WTC11 (cell line): ENCODE measurements at regions not wholly inside any gene's neighbourhood (a gene's known extent, or its start where the extent isn't known, plus 50 kb on each side); places are given as distances from the start of the nearest gene placed in this dataset.

Source experiments
- ATAC-seq: fragments of 200-7000 bp; cut with Tn5 transposase; 2 replicates; pipeline ENCODE4 v1.10.0; 2021; ENCODE audit warnings: mild to moderate bottlenecking, moderate library complexity
- CTCF ChIA-PET: fragments of 300-600 bp; sonication (Branson Sonifier 250); formaldehyde crosslinking; loops from one replicate; lab custom pipeline; 2021; ENCODE audit warnings: antibody characterized with exemption; lab: Charles Lee
- POLR2A ChIA-PET: fragments of 350-600 bp; sonication (Branson Sonifier 250); formaldehyde crosslinking; loops from one replicate; lab custom pipeline; 2021; ENCODE audit warnings: antibody characterized with exemption; lab: Charles Lee
- DNase-seq: peaks from one replicate; pipeline ENCODE4 v3.0.0; 2021; ENCODE audit warnings: low spot score
- H3K27ac Mint-ChIP-seq: 2 replicates; pipeline ENCODE4 v1.8.0; 2021; ENCODE audit warnings: mixed read lengths
- H3K27me3 Mint-ChIP-seq: 2 replicates; pipeline ENCODE4 v1.8.0; 2021; ENCODE audit warnings: low read depth, mild to moderate bottlenecking, moderate library complexity, mixed read lengths
- H3K36me3 Mint-ChIP-seq: 2 replicates; pipeline ENCODE4 v1.8.0; 2021; ENCODE audit warnings: mixed read lengths
- H3K4me1 Mint-ChIP-seq: 2 replicates; pipeline ENCODE4 v1.8.0; 2022; ENCODE audit warnings: mixed read lengths
- H3K4me3 Mint-ChIP-seq: 2 replicates; pipeline ENCODE4 v1.8.0; 2021; ENCODE audit warnings: mild to moderate bottlenecking, moderate library complexity, mixed read lengths
- H3K9me3 Mint-ChIP-seq: 2 replicates; pipeline ENCODE4 v1.8.0; 2021; ENCODE audit warnings: mixed read lengths
- CDX4 ChIP-seq: fragments of 250-450 bp; sonication (Bioruptor Pico); IDR thresholded peaks from 2 replicates; pipeline ENCODE4 v1.9.0; 2021; ENCODE audit warnings: moderate library complexity, mild to moderate bottlenecking, inconsistent platforms, borderline replicate concordance
- CTCF ChIP-seq: fragments of 200-600 bp; IDR thresholded peaks from 2 replicates; pipeline ENCODE4 v1.8.0; 2022; ENCODE audit warnings: antibody characterized with exemption
- EMX1 ChIP-seq: fragments of 250-450 bp; sonication (Bioruptor Pico); IDR thresholded peaks from 2 replicates; pipeline ENCODE4 v1.8.0; 2021; ENCODE audit warnings: mild to moderate bottlenecking
- FOXP1 ChIP-seq: sonication (generic); formaldehyde crosslinking; IDR thresholded peaks from 2 replicates; pipeline ENCODE4 v1.8.0; 2022; ENCODE audit warnings: missing genetic modification reagents, mild to moderate bottlenecking, moderate library complexity, borderline replicate concordance
- GTF2I ChIP-seq: fragments of 250-450 bp; sonication (Bioruptor Pico); conservative IDR thresholded peaks from 2 replicates; pipeline ENCODE4 v1.4.0; 2021; ENCODE audit warnings: mild to moderate bottlenecking
- KAT7 ChIP-seq: sonication (generic); formaldehyde crosslinking; IDR thresholded peaks from 2 replicates; pipeline ENCODE4 v1.8.1; 2023; ENCODE audit warnings: missing genetic modification reagents, mild to moderate bottlenecking, borderline replicate concordance
- MAX ChIP-seq: sonication (generic); formaldehyde crosslinking; IDR thresholded peaks from 2 replicates; pipeline ENCODE4 v1.8.0; 2022; ENCODE audit warnings: mild to moderate bottlenecking, missing genetic modification reagents
- NR1H2 ChIP-seq: sonication (generic); formaldehyde crosslinking; IDR thresholded peaks from 2 replicates; pipeline ENCODE4 v1.9.0; 2021; ENCODE audit warnings: mild to moderate bottlenecking, moderate library complexity, missing genetic modification reagents
- NR3C1 ChIP-seq: sonication (generic); formaldehyde crosslinking; conservative IDR thresholded peaks from 2 replicates; pipeline ENCODE4 v1.8.1; 2023; ENCODE audit warnings: low read depth, mild to moderate bottlenecking, missing genetic modification reagents
- TCF7 ChIP-seq: sonication (generic); formaldehyde crosslinking; IDR thresholded peaks from 2 replicates; pipeline ENCODE4 v1.8.0; 2022; ENCODE audit warnings: mild to moderate bottlenecking, low read depth, missing genetic modification reagents, moderate library complexity
- TP53 ChIP-seq: sonication (generic); formaldehyde crosslinking; IDR thresholded peaks from 2 replicates; pipeline ENCODE4 v1.8.1; 2023; ENCODE audit warnings: mild to moderate bottlenecking, missing genetic modification reagents
- ZNF138 ChIP-seq: sonication (generic); formaldehyde crosslinking; conservative IDR thresholded peaks from 2 replicates; pipeline ENCODE4 v1.8.1; 2022; ENCODE audit warnings: mild to moderate bottlenecking, moderate library complexity, missing genetic modification reagents
- TF ChIP-seq, protein P1 (sequence below): sonication (generic); formaldehyde crosslinking; IDR thresholded peaks from 2 replicates; pipeline ENCODE4 v1.8.1; 2023; ENCODE audit warnings: mild to moderate bottlenecking, missing genetic modification reagents, moderate library complexity
- TF ChIP-seq, protein P2 (sequence below): sonication (generic); formaldehyde crosslinking; IDR thresholded peaks from 2 replicates; pipeline ENCODE4 v1.8.1; 2023; ENCODE audit warnings: mild to moderate bottlenecking, missing genetic modification reagents, borderline replicate concordance
- TF ChIP-seq, protein P3 (sequence below): sonication (generic); formaldehyde crosslinking; IDR thresholded peaks from 2 replicates; pipeline ENCODE4 v1.8.0; 2023; ENCODE audit warnings: missing genetic modification reagents
- TF ChIP-seq, protein P4 (sequence below): fragments of 250-450 bp; sonication (Bioruptor Pico); IDR thresholded peaks from 2 replicates; pipeline ENCODE4 v1.9.0; 2021; ENCODE audit warnings: mild to moderate bottlenecking

DNA sequence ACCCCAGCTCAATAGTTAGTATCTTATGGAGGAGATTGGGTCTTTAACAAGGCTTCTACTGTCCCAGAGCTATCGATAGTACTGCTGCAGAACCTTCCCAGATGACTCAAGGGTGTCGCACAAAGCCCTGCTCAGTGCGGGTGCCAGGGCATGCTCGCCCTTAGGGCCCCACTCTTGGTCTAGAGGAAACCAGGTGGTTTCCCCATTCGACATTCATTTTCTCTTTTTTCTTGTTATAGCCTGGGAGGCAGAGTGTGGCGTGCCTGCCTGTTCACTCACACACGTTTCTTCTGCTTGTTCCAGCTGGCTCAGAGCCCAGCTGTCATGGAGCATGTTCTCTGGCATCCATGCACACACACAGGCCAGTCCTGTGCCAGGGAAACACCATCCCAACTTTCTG is 144.5 kb downstream of the SMIM20 start:
- ChIA-PET POLR2A (interaction anchor here (0.6 kb wide), 1 partner anchor 483 kb away, joined by 3 read pairs; no protein-coding TSS in a partner anchor), CTCF (interaction anchor here (1.5 to 2.2 kb wide), 3 partner anchors 11 to 352 kb away, joined by 5 to 10 read pairs (median 5); no protein-coding TSS in a partner anchor)
- Mint-ChIP-seq H3K27ac (no peak overlapping the region), H3K27me3 (no peaks in the 10 kb centered on the region), H3K36me3 (peaks cover 9% of the 10 kb centered on the region), H3K4me3 (no peak overlapping the region), H3K9me3 (peaks cover 22% of the 10 kb centered on the region), H3K4me1 (0 out of 2 replicates have a peak, but pooled peaks cover 4% of the 10 kb centered on the region)
- TF ChIP-seq, protein P1, sequence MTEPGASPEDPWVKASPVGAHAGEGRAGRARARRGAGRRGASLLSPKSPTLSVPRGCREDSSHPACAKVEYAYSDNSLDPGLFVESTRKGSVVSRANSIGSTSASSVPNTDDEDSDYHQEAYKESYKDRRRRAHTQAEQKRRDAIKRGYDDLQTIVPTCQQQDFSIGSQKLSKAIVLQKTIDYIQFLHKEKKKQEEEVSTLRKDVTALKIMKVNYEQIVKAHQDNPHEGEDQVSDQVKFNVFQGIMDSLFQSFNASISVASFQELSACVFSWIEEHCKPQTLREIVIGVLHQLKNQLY (CRISPR knock-in tag) = no peak
- TF ChIP-seq NR3C1 (no peak), FOXP1 (CRISPR knock-in tag) (no peak), GTF2I (CRISPR knock-in tag) (no peak), NR1H2 (CRISPR knock-in tag) (no peak), CTCF (no peak), KAT7 (CRISPR knock-in tag) (no peak), ZNF138 (CRISPR knock-in tag) (no peak), MAX (CRISPR knock-in tag) (no peak), TCF7 (CRISPR knock-in tag) (no peak), TP53 (CRISPR knock-in tag) (no peak)
- TF ChIP-seq, protein P2, sequence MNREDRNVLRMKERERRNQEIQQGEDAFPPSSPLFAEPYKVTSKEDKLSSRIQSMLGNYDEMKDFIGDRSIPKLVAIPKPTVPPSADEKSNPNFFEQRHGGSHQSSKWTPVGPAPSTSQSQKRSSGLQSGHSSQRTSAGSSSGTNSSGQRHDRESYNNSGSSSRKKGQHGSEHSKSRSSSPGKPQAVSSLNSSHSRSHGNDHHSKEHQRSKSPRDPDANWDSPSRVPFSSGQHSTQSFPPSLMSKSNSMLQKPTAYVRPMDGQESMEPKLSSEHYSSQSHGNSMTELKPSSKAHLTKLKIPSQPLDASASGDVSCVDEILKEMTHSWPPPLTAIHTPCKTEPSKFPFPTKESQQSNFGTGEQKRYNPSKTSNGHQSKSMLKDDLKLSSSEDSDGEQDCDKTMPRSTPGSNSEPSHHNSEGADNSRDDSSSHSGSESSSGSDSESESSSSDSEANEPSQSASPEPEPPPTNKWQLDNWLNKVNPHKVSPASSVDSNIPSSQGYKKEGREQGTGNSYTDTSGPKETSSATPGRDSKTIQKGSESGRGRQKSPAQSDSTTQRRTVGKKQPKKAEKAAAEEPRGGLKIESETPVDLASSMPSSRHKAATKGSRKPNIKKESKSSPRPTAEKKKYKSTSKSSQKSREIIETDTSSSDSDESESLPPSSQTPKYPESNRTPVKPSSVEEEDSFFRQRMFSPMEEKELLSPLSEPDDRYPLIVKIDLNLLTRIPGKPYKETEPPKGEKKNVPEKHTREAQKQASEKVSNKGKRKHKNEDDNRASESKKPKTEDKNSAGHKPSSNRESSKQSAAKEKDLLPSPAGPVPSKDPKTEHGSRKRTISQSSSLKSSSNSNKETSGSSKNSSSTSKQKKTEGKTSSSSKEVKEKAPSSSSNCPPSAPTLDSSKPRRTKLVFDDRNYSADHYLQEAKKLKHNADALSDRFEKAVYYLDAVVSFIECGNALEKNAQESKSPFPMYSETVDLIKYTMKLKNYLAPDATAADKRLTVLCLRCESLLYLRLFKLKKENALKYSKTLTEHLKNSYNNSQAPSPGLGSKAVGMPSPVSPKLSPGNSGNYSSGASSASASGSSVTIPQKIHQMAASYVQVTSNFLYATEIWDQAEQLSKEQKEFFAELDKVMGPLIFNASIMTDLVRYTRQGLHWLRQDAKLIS (CRISPR knock-in tag) = no peak
- TF ChIP-seq, protein P3, sequence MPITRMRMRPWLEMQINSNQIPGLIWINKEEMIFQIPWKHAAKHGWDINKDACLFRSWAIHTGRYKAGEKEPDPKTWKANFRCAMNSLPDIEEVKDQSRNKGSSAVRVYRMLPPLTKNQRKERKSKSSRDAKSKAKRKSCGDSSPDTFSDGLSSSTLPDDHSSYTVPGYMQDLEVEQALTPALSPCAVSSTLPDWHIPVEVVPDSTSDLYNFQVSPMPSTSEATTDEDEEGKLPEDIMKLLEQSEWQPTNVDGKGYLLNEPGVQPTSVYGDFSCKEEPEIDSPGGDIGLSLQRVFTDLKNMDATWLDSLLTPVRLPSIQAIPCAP (CRISPR knock-in tag) = no peak
- ATAC-seq (no peak), DNase-seq (no peak)

DNA sequence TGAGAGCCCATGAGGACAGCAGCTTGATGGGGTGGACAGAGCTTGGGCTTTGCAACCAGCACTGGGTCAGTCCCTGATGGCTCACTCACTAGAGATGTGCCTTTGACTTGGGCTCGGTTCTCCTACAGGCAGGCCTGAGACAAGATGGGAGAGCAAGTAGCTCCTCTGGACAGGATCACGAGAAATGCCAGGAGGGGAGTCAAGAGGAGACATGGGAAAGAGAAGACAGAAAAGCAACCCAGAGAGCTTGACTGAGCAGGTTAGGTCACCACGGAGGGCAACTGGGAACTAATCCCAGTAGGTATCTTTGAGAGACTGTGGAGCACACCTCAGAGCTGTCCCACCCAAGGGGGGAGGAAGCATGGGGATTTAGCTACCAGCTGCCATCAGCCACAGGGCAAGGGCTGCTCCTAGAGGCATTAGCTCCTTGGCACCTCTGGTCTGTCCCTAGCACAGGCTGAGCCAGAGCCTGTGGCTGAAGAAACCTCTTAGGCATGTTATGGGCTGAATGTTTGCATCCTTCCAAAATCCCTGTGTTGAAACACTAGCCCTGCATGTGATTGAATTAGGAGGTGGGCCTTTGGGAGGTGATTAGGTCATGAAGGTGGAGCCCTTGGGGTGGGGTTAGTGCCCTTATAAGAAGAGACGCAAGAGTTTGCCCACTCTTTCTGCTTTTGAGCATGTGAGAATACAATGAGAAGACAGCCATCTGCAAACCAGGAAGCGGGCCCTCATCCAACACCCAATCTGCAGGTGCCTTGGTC is 145.6 kb downstream of the SMIM20 start:
- no peak overlapping the region for H3K27ac Mint-ChIP-seq
- TF ChIP-seq CDX4 (CRISPR knock-in tag) (no peak), FOXP1 (CRISPR knock-in tag) (no peak), EMX1 (no peak), NR1H2 (CRISPR knock-in tag) (no peak)
- TF ChIP-seq, protein P4, sequence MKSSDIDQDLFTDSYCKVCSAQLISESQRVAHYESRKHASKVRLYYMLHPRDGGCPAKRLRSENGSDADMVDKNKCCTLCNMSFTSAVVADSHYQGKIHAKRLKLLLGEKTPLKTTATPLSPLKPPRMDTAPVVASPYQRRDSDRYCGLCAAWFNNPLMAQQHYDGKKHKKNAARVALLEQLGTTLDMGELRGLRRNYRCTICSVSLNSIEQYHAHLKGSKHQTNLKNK (CRISPR knock-in tag) = no peak
- H3K4me3 Mint-ChIP-seq = no peak overlapping the region
- ATAC-seq (no peak), DNase-seq (no peak)
- CTCF ChIA-PET = interaction anchor here (1.2 to 2.2 kb wide), 4 partner anchors 10 to 351 kb away, joined by 3 to 10 read pairs (median 5); no protein-coding TSS in a partner anchor
- H3K36me3 Mint-ChIP-seq = peaks cover 9% of the 10 kb centered on the region
- H3K9me3 Mint-ChIP-seq = peaks cover 18% of the 10 kb centered on the region
- 0 out of 2 replicates have a peak, but pooled peaks cover 4% of the 10 kb centered on the region for H3K4me1 Mint-ChIP-seq
- POLR2A ChIA-PET = no interaction called here
- no peaks in the 10 kb centered on the region for H3K27me3 Mint-ChIP-seq
